ENCODE measurements at regions not wholly inside any gene's neighbourhood (a gene's known extent, or its start where the extent isn't known, plus 50 kb on each side); places are given as distances from the start of the nearest gene placed in this dataset.

DNA sequence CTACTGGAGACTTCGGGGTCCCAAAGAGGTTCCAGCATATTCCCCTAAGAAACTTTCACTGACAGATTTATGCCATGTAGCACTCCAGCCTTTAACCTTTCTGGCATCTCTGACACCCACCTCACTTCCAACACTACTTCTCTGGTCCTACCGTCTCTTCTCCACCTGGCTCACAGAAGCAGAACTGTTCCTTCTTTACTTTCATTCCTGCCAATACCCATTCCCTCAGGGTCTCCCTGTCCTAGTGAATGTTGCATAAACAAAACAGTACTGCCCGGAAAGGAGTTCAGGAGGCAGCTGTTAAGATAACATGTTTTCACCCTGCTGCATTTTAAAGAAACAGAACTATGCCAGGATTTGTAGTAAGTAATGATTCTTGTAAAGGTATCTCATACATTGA, 136.0 kb upstream of the MIR17HG start:
- intact Hi-C loops (cut with micrococcal nuclease) = no loop called here
- Histone ChIP-seq H2AFZ (ENCODE audit: low read length) (no peak overlapping the region), H4K20me1 (ENCODE audit: low read length) (no peaks in the 10 kb centered on the region), H3K4me1 (ENCODE audit: insufficient read depth, low read length) (no peaks in the 10 kb centered on the region), H3F3A (ENCODE audit: low read length, unreplicated experiment) (no peaks in the 10 kb centered on the region), H3K79me2 (ENCODE audit: low read length) (no peaks in the 10 kb centered on the region), H3K9me2 (replicated peaks; ENCODE audit: low read length) (no peaks in the 10 kb centered on the region), H3K4me2 (ENCODE audit: low read length) (no peak overlapping the region), H3K9ac (ENCODE audit: low read length) (no peak overlapping the region), H3K27ac (ENCODE audit: low read length) (no peak overlapping the region), H3K36me3 (ENCODE audit: low read depth, low read length) (no peaks in the 10 kb centered on the region), H3K4me3 (ENCODE audit: low read length) (no peak overlapping the region), H3K9me3 (ENCODE audit: low read length) (no peaks in the 10 kb centered on the region), H3K27me3 (ENCODE audit: low read length) (peaks cover 22% of the 10 kb centered on the region)
- no TSS peak for BruUV-seq (replicated peaks)
- ATAC-seq (no peak), DNase-seq (no peak)
- CTCF ChIA-PET = no interaction called here
- TF ChIP-seq, protein P1, sequence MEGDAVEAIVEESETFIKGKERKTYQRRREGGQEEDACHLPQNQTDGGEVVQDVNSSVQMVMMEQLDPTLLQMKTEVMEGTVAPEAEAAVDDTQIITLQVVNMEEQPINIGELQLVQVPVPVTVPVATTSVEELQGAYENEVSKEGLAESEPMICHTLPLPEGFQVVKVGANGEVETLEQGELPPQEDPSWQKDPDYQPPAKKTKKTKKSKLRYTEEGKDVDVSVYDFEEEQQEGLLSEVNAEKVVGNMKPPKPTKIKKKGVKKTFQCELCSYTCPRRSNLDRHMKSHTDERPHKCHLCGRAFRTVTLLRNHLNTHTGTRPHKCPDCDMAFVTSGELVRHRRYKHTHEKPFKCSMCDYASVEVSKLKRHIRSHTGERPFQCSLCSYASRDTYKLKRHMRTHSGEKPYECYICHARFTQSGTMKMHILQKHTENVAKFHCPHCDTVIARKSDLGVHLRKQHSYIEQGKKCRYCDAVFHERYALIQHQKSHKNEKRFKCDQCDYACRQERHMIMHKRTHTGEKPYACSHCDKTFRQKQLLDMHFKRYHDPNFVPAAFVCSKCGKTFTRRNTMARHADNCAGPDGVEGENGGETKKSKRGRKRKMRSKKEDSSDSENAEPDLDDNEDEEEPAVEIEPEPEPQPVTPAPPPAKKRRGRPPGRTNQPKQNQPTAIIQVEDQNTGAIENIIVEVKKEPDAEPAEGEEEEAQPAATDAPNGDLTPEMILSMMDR (conservative IDR thresholded peaks at IDR 0.05; ENCODE audit: low read depth, low read length) = no peak
- TF ChIP-seq EZH2 (IDR thresholded peaks at IDR 0.05; ENCODE audit: low read length, unreplicated experiment) (no peak), EZH2phosphoT487 (IDR thresholded peaks at IDR 0.05; ENCODE audit: borderline replicate concordance, low read length) (no peak)
- POLR2A ChIA-PET (ENCODE audit: unreplicated experiment) = no interaction called here

DNA sequence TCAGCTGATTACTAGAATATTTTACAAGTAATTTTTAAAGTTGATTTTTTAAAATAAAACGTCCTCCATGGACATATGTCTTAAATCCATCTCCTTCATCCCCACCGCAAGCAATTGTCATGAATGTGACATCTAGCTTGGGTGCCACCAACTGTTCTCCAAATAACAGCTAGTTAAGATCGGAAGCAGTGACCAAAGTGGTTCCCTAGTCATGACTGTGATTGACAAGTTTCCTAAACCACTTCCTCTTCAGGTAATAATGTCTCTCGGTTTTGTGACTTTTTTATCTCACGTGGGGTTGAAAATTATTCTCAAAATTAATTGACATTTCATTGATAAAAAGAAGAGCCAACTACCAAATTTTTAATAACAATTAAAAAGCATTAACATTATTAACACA, 135.3 kb upstream of the MIR17HG start:
- CTCF ChIA-PET = no interaction called here
- H3K9me2 ChIP-seq (replicated peaks; ENCODE audit: low read length) = no peaks in the 10 kb centered on the region
- ATAC-seq = no peak
- no peaks in the 10 kb centered on the region for H4K20me1 ChIP-seq (ENCODE audit: low read length)
- DNase-seq = no peak
- no peaks in the 10 kb centered on the region for H3F3A ChIP-seq (ENCODE audit: low read length, unreplicated experiment)
- BruUV-seq (replicated peaks) = no TSS peak
- POLR2A ChIA-PET (ENCODE audit: unreplicated experiment) = no interaction called here
- no peak for TF ChIP-seq EZH2 (IDR thresholded peaks at IDR 0.05; ENCODE audit: low read length, unreplicated experiment)
- TF ChIP-seq EZH2phosphoT487 (IDR thresholded peaks at IDR 0.05; ENCODE audit: borderline replicate concordance, low read length) = no peak
- TF ChIP-seq, protein P1 (conservative IDR thresholded peaks at IDR 0.05; ENCODE audit: low read depth, low read length) = no peak
- H3K27ac ChIP-seq (ENCODE audit: low read length) = no peak overlapping the region
- intact Hi-C loops (cut with micrococcal nuclease) = no loop called here
- no peaks in the 10 kb centered on the region for H3K36me3 ChIP-seq (ENCODE audit: low read depth, low read length)
- H3K9me3 ChIP-seq (ENCODE audit: low read length) = no peaks in the 10 kb centered on the region
- no peak overlapping the region for H3K4me2 ChIP-seq (ENCODE audit: low read length)
- H3K4me3 ChIP-seq (ENCODE audit: low read length) = no peak overlapping the region
- H3K4me1 ChIP-seq (ENCODE audit: insufficient read depth, low read length) = no peaks in the 10 kb centered on the region
- no peak overlapping the region for H2AFZ ChIP-seq (ENCODE audit: low read length)
- peaks cover 26% of the 10 kb centered on the region for H3K27me3 ChIP-seq (ENCODE audit: low read length)
- H3K79me2 ChIP-seq (ENCODE audit: low read length) = no peaks in the 10 kb centered on the region
- no peak overlapping the region for H3K9ac ChIP-seq (ENCODE audit: low read length)

DNA sequence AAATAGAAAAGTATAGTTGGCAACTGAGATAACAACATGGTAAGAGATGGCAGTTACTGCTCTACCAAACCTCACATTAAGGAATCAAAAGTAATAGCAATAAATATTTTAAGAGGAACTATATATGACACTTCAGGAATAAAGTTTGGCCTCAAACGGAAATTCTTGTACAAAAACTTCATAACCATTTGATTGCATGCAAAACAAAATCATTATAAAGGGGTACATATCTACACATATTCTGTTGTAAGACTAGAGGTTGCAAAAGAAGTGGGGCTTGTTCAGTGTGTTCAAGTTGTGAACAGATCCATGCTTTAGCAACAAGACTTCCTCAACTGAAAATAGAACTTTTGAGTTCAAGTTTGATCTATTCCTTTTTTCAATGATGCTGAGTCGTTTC, 133.5 kb upstream of the MIR17HG start:
- Histone ChIP-seq H3K4me1 (ENCODE audit: insufficient read depth, low read length) (no peaks in the 10 kb centered on the region), H3K9ac (ENCODE audit: low read length) (no peak overlapping the region), H3K9me3 (ENCODE audit: low read length) (no peaks in the 10 kb centered on the region), H3K79me2 (ENCODE audit: low read length) (no peaks in the 10 kb centered on the region), H3K9me2 (replicated peaks; ENCODE audit: low read length) (no peaks in the 10 kb centered on the region), H2AFZ (ENCODE audit: low read length) (no peak overlapping the region), H3K36me3 (ENCODE audit: low read depth, low read length) (no peaks in the 10 kb centered on the region), H3K27ac (ENCODE audit: low read length) (no peak overlapping the region), H3K27me3 (ENCODE audit: low read length) (peaks cover 30% of the 10 kb centered on the region), H3K4me2 (ENCODE audit: low read length) (no peak overlapping the region), H4K20me1 (ENCODE audit: low read length) (no peaks in the 10 kb centered on the region), H3F3A (ENCODE audit: low read length, unreplicated experiment) (no peaks in the 10 kb centered on the region), H3K4me3 (ENCODE audit: low read length) (no peak overlapping the region)
- ChIA-PET POLR2A (ENCODE audit: unreplicated experiment) (no interaction called here), CTCF (no interaction called here)
- DNase-seq (no peak), ATAC-seq (no peak)
- BruUV-seq (replicated peaks) = no TSS peak
- TF ChIP-seq, protein P1 (conservative IDR thresholded peaks at IDR 0.05; ENCODE audit: low read depth, low read length) = no peak
- TF ChIP-seq EZH2phosphoT487 (IDR thresholded peaks at IDR 0.05; ENCODE audit: borderline replicate concordance, low read length) (no peak), EZH2 (IDR thresholded peaks at IDR 0.05; ENCODE audit: low read length, unreplicated experiment) (no peak)
- intact Hi-C loops (cut with micrococcal nuclease) = no loop called here
